ENCODE measurements at regions not wholly inside any gene's neighbourhood (a gene's known extent, or its start where the extent isn't known, plus 50 kb on each side); places are given as distances from the start of the nearest gene placed in this dataset.

- Histone ChIP-seq H3K9me2 (replicated peaks; ENCODE audit: insufficient read depth) (no peaks in the 10 kb centered on the region), H3K36me3 (replicated peaks; ENCODE audit: insufficient read depth, low read depth) (no peaks in the 10 kb centered on the region), H3K27me3 (no peaks in the 10 kb centered on the region), H3K27ac (no peak overlapping the region), H4K20me1 (ENCODE audit: insufficient read depth, poor library complexity, severe bottlenecking) (no peaks in the 10 kb centered on the region), H2AFZ (no peak overlapping the region), H3K4me1 (ENCODE audit: insufficient read depth) (no peaks in the 10 kb centered on the region), H3K79me2 (no peaks in the 10 kb centered on the region), H3K4me2 (no peak overlapping the region), H3K4me3 (no peak overlapping the region), H3K9me3 (ENCODE audit: low read depth) (no peaks in the 10 kb centered on the region)
- DNase-seq (ENCODE audit: low spot score): no peak
- WGBS (ENCODE audit: low lambda C conversion rate, missing lambda C conversion rate): 84% methylated on average over 2 of the region's 2 CpGs
- no peak for TF ChIP-seq EZH2phosphoT487 (IDR thresholded peaks at IDR 0.05; ENCODE audit: low read depth, severe bottlenecking, unreplicated experiment)
- no peak for TF ChIP-seq EZH2 (IDR thresholded peaks at IDR 0.05; ENCODE audit: borderline replicate concordance)
- no peak for TF ChIP-seq CTCF (IDR thresholded peaks at IDR 0.05; ENCODE audit: poor library complexity)
Measured at GRCh38 chr16:48950184-48950583, 331.5 kb downstream of the CBLN1 start.

- DNase-seq (ENCODE audit: low spot score): no peak
- Histone ChIP-seq H3K9me3 (ENCODE audit: low read depth) (no peaks in the 10 kb centered on the region), H3K27me3 (no peaks in the 10 kb centered on the region), H3K36me3 (replicated peaks; ENCODE audit: insufficient read depth, low read depth) (no peaks in the 10 kb centered on the region), H3K4me3 (no peak overlapping the region), H4K20me1 (ENCODE audit: insufficient read depth, poor library complexity, severe bottlenecking) (no peaks in the 10 kb centered on the region), H3K79me2 (no peaks in the 10 kb centered on the region), H3K27ac (no peak overlapping the region), H3K9me2 (replicated peaks; ENCODE audit: insufficient read depth) (no peaks in the 10 kb centered on the region), H2AFZ (no peak overlapping the region), H3K4me1 (ENCODE audit: insufficient read depth) (no peaks in the 10 kb centered on the region), H3K4me2 (no peak overlapping the region)
- TF ChIP-seq EZH2phosphoT487 (IDR thresholded peaks at IDR 0.05; ENCODE audit: low read depth, severe bottlenecking, unreplicated experiment) (no peak), EZH2 (IDR thresholded peaks at IDR 0.05; ENCODE audit: borderline replicate concordance) (no peak), CTCF (IDR thresholded peaks at IDR 0.05; ENCODE audit: poor library complexity) (no peak)
- 71% methylated on average over 2 of the region's 2 CpGs for WGBS (ENCODE audit: low lambda C conversion rate, missing lambda C conversion rate)
Measured at GRCh38 chr16:48949636-48950035, 332.0 kb downstream of the CBLN1 start.

GRCh38 chr16:48948911-48949310, 332.7 kb downstream of the CBLN1 start:
- no peak overlapping the region for H2AFZ ChIP-seq
- TF ChIP-seq EZH2phosphoT487 (IDR thresholded peaks at IDR 0.05; ENCODE audit: low read depth, severe bottlenecking, unreplicated experiment) (no peak), EZH2 (IDR thresholded peaks at IDR 0.05; ENCODE audit: borderline replicate concordance) (no peak), CTCF (IDR thresholded peaks at IDR 0.05; ENCODE audit: poor library complexity) (no peak)
- H3K36me3 ChIP-seq (replicated peaks; ENCODE audit: insufficient read depth, low read depth): no peaks in the 10 kb centered on the region

GRCh38 chr16:48947371-48947713, 334.3 kb downstream of the CBLN1 start:
- TF ChIP-seq EZH2 (IDR thresholded peaks at IDR 0.05; ENCODE audit: borderline replicate concordance) (no peak), EZH2phosphoT487 (IDR thresholded peaks at IDR 0.05; ENCODE audit: low read depth, severe bottlenecking, unreplicated experiment) (no peak), CTCF (IDR thresholded peaks at IDR 0.05; ENCODE audit: poor library complexity) (no peak)
- Histone ChIP-seq H3K4me2 (no peak overlapping the region), H3K36me3 (replicated peaks; ENCODE audit: insufficient read depth, low read depth) (no peaks in the 10 kb centered on the region), H3K4me1 (ENCODE audit: insufficient read depth) (no peaks in the 10 kb centered on the region), H3K4me3 (no peak overlapping the region), H4K20me1 (ENCODE audit: insufficient read depth, poor library complexity, severe bottlenecking) (no peaks in the 10 kb centered on the region), H3K27me3 (no peaks in the 10 kb centered on the region), H3K27ac (no peak overlapping the region), H3K9me2 (replicated peaks; ENCODE audit: insufficient read depth) (no peaks in the 10 kb centered on the region), H3K9me3 (ENCODE audit: low read depth) (no peaks in the 10 kb centered on the region), H3K79me2 (no peaks in the 10 kb centered on the region), H2AFZ (no peak overlapping the region)
- DNase-seq (ENCODE audit: low spot score): no peak
- 41% methylated on average over 3 of the region's 3 CpGs for WGBS (ENCODE audit: low lambda C conversion rate, missing lambda C conversion rate)

More at GRCh38 chr16:48948911-48949310, 332.7 kb downstream of the CBLN1 start:
- Histone ChIP-seq H3K27ac (no peak overlapping the region), H3K79me2 (no peaks in the 10 kb centered on the region), H3K4me1 (ENCODE audit: insufficient read depth) (no peaks in the 10 kb centered on the region), H3K27me3 (no peaks in the 10 kb centered on the region), H3K9me3 (ENCODE audit: low read depth) (no peaks in the 10 kb centered on the region), H3K4me2 (no peak overlapping the region), H4K20me1 (ENCODE audit: insufficient read depth, poor library complexity, severe bottlenecking) (no peaks in the 10 kb centered on the region), H3K9me2 (replicated peaks; ENCODE audit: insufficient read depth) (no peaks in the 10 kb centered on the region), H3K4me3 (no peak overlapping the region)
- 83% methylated on average over 3 of the region's 3 CpGs for WGBS (ENCODE audit: low lambda C conversion rate, missing lambda C conversion rate)
- no peak for DNase-seq (ENCODE audit: low spot score)

All from hepatocyte (in vitro differentiated cells).